Prostate gland (tissue), 2 donors: ENCODE measurements at regions not wholly inside any gene's neighbourhood (a gene's known extent, or its start where the extent isn't known, plus 50 kb on each side); places are given as distances from the start of the nearest gene placed in this dataset.

ENCODE experiments used
- CTCF ChIP-seq, 4 experiments: fragments of 200-600 bp in 2 of 4; fragments of 450-650 bp in 2 of 4; sonication (generic) in 2 of 4; IDR thresholded peaks; 1 replicate in 3 of 4; 2 replicates in 1 of 4; pipeline ENCODE4 v1.5.1; 2016 to 2019; ENCODE audit warnings: antibody characterized with exemption in 4 of 4, mild to moderate bottlenecking in 2 of 4, moderate library complexity in 2 of 4
- POLR2A ChIP-seq: fragments of 450-650 bp; IDR thresholded peaks from one replicate; pipeline ENCODE4 v1.6.1; 2016; ENCODE audit warnings: antibody characterized with exemption, mild to moderate bottlenecking
- POLR2AphosphoS5 ChIP-seq: sonication (generic); formaldehyde crosslinking; IDR thresholded peaks from one replicate; pipeline ENCODE4 v1.6.1; 2017; ENCODE audit warnings: antibody characterized with exemption

GRCh38 chr2:111662039-111662770 lies 221.8 kb downstream of the ANAPC1 start:
- TF ChIP-seq POLR2A (no peak), CTCF (IDR thresholded peaks at IDR 0.05) (no peak), POLR2AphosphoS5 (no peak)
